ENCODE measurements at regions not wholly inside any gene's neighbourhood (a gene's known extent, or its start where the extent isn't known, plus 50 kb on each side); places are given as distances from the start of the nearest gene placed in this dataset.

- no peak for DNase-seq (ENCODE audit: low read depth)
Observed at GRCh38 chr6:164167873-164168405, 753.4 kb downstream of the QKI start.

- DNase-seq (ENCODE audit: low read depth), result no peak
Observed at GRCh38 chr6:164166996-164167395, 752.5 kb downstream of the QKI start.

GRCh38 chr6:164166515-164166914, 752.0 kb downstream of the QKI start:
- no peak for DNase-seq (ENCODE audit: low read depth)

- no peak for DNase-seq (ENCODE audit: low read depth)
Observed at GRCh38 chr6:164164876-164165275, 750.4 kb downstream of the QKI start.

GRCh38 chr6:164163239-164163638, 748.7 kb downstream of the QKI start:
- DNase-seq (ENCODE audit: low read depth), result no peak

- no peak for DNase-seq (ENCODE audit: low read depth)
Observed at GRCh38 chr6:164159061-164159460, 744.5 kb downstream of the QKI start.

GRCh38 chr6:164154588-164154987, 740.1 kb downstream of the QKI start:
- no peak for DNase-seq (ENCODE audit: low read depth)

- no peak for DNase-seq (ENCODE audit: low read depth)
Observed at GRCh38 chr6:164152611-164153010, 738.1 kb downstream of the QKI start.

- no peak for DNase-seq (ENCODE audit: low read depth)
Observed at GRCh38 chr6:164151161-164152120, 736.9 kb downstream of the QKI start.

- no peak for DNase-seq (ENCODE audit: low read depth)
Observed at GRCh38 chr6:164150232-164150631, 735.7 kb downstream of the QKI start.

GRCh38 chr6:164148788-164149187, 734.3 kb downstream of the QKI start:
- no peak for DNase-seq (ENCODE audit: low read depth)

GRCh38 chr6:164144316-164144715, 729.8 kb downstream of the QKI start:
- DNase-seq (ENCODE audit: low read depth), result no peak

- DNase-seq (ENCODE audit: low read depth), result no peak
Observed at GRCh38 chr6:164142322-164142721, 727.8 kb downstream of the QKI start.

- no peak for DNase-seq (ENCODE audit: low read depth)
Observed at GRCh38 chr6:164135511-164136132, 721.1 kb downstream of the QKI start.

- no peak for DNase-seq (ENCODE audit: low read depth)
Observed at GRCh38 chr6:164133095-164133494, 718.6 kb downstream of the QKI start.

- no peak for DNase-seq (ENCODE audit: low read depth)
Observed at GRCh38 chr6:164130585-164130984, 716.1 kb downstream of the QKI start.

- no peak for DNase-seq (ENCODE audit: low read depth)
Observed at GRCh38 chr6:164130151-164130550, 715.6 kb downstream of the QKI start.

- DNase-seq (ENCODE audit: low read depth), result no peak
Observed at GRCh38 chr6:164129218-164129617, 714.7 kb downstream of the QKI start.

- no peak for DNase-seq (ENCODE audit: low read depth)
Observed at GRCh38 chr6:164128101-164128500, 713.6 kb downstream of the QKI start.

GRCh38 chr6:164124986-164125385, 710.5 kb downstream of the QKI start:
- DNase-seq (ENCODE audit: low read depth), result no peak

GRCh38 chr6:164124473-164124872, 710.0 kb downstream of the QKI start:
- no peak for DNase-seq (ENCODE audit: low read depth)

GRCh38 chr6:164122109-164122508, 707.6 kb downstream of the QKI start:
- DNase-seq (ENCODE audit: low read depth), result no peak

- DNase-seq (ENCODE audit: low read depth), result no peak
Observed at GRCh38 chr6:164121527-164121926, 707.0 kb downstream of the QKI start.

Measured in forelimb muscle (tissue), 1 donor.